Stomach (tissue), 4 donors: ENCODE measurements at regions not wholly inside any gene's neighbourhood (a gene's known extent, or its start where the extent isn't known, plus 50 kb on each side); places are given as distances from the start of the nearest gene placed in this dataset.

Experiments
- CTCF ChIP-seq, 7 experiments: fragments of 450-650 bp in 4 of 7; fragments of 200-600 bp in 3 of 7; sonication (generic) in 3 of 7; IDR thresholded peaks; one replicate each; pipeline ENCODE4 v1.5.1; 2016 to 2019; ENCODE audit warnings: antibody characterized with exemption in 7 of 7, control low read depth in 2 of 7, mild to moderate bottlenecking in 1 of 7
- POLR2A ChIP-seq, 4 donors: fragments of 450-650 bp; IDR thresholded peaks; one replicate each; pipeline ENCODE4 v1.6.1; 2016; ENCODE audit warnings: antibody characterized with exemption in 4 of 4, control low read depth in 2 of 4, mild to moderate bottlenecking in 1 of 4, moderate library complexity in 1 of 4

- TF ChIP-seq CTCF (IDR thresholded peaks at IDR 0.05) (no peak), POLR2A (IDR thresholded peaks at IDR 0.05) (no peak)
Observed at GRCh38 chr12:113651662-113652061, 180.0 kb upstream of the LHX5 start.
